H1 (cell line): ENCODE measurements at regions not wholly inside any gene's neighbourhood (a gene's known extent, or its start where the extent isn't known, plus 50 kb on each side); places are given as distances from the start of the nearest gene placed in this dataset.

Experiments used
- CTCF ChIA-PET: fragments of 300-600 bp; sonication (Branson Sonifier 250); formaldehyde crosslinking; loops from one replicate; lab custom pipeline; 2021; ENCODE audit not compliant: partially characterized antibody; lab: Charles Lee
- POLR2A ChIA-PET: fragments of 300-600 bp; sonication (Branson Sonifier 250); formaldehyde crosslinking; loops from one replicate; lab custom pipeline; 2021; ENCODE audit warnings: inconsistent platforms; ENCODE audit not compliant: partially characterized antibody; lab: Charles Lee
- DNase-seq, 2 experiments: peaks; one replicate each; pipeline versions ENCODE4 v3.0.0 to v3.0.0-alpha.2; 2010 to 2022; ENCODE audit warnings: low spot score in 2 of 2, low read depth in 1 of 2, mixed read lengths in 1 of 2
- FAIRE-seq: peaks from 2 replicates; lab custom pipeline; 2011; peaks lifted over from hg19 to GRCh38; lab: Jason Lieb, UNC
- H2AFZ ChIP-seq: 2 replicates; pipeline ENCODE4 v1.8.1; 2012; ENCODE audit warnings: low read length, inconsistent platforms
- H2AK5ac ChIP-seq: 2 replicates; pipeline ENCODE4 v1.6.1; 2013; ENCODE audit warnings: low read depth, low read length
- H2BK120ac ChIP-seq: replicated peaks from 2 replicates; pipeline ENCODE3; 2013; ENCODE audit warnings: low read depth, low read length, inconsistent platforms
- H2BK12ac ChIP-seq: 2 replicates; pipeline ENCODE4 v1.6.1; 2013; ENCODE audit warnings: low read depth, low read length
- H2BK15ac ChIP-seq: 2 replicates; pipeline ENCODE4 v1.6.1; 2013; ENCODE audit warnings: low read length
- H2BK20ac ChIP-seq: 2 replicates; pipeline ENCODE4 v1.6.1; 2013; ENCODE audit warnings: low read length
- H2BK5ac ChIP-seq: 2 replicates; pipeline ENCODE4 v1.6.1; 2013; ENCODE audit warnings: low read depth, low read length
- H3K14ac ChIP-seq: 2 replicates; pipeline ENCODE4 v1.6.1; 2013; ENCODE audit warnings: inconsistent platforms; ENCODE audit not compliant: insufficient read length
- H3K18ac ChIP-seq: 2 replicates; pipeline ENCODE4 v1.6.1; 2013; ENCODE audit warnings: low read length; ENCODE audit errors: extremely low read depth
- H3K23ac ChIP-seq: 2 replicates; pipeline ENCODE4 v1.6.1; 2013; ENCODE audit warnings: inconsistent platforms; ENCODE audit not compliant: insufficient read length
- H3K23me2 ChIP-seq: 2 replicates; pipeline ENCODE4 v1.6.1; 2013; ENCODE audit warnings: low read depth, low read length
- H3K27ac ChIP-seq: 2 replicates; pipeline ENCODE4 v1.6.1; 2011; ENCODE audit warnings: low read depth, low read length, inconsistent platforms
- H3K27me3 ChIP-seq, 4 experiments: replicated peaks in 1 of 4; 1 replicate in 1 of 4; 2 replicates in 3 of 4; pipeline versions ENCODE4 v1.6.1 to v1.8.1; 2011 to 2013; ENCODE audit warnings: low read length in 3 of 4, mild to moderate bottlenecking in 3 of 4, inconsistent platforms in 2 of 4, mixed read lengths in 2 of 4, moderate library complexity in 1 of 4; ENCODE audit not compliant: control insufficient read depth in 3 of 4, insufficient read depth in 3 of 4; ENCODE audit errors: extremely low read depth in 1 of 4
- H3K36me3 ChIP-seq, 4 experiments: 2 replicates each; pipeline versions ENCODE4 v1.6.1 to v1.8.1; 2011 to 2013; ENCODE audit warnings: mild to moderate bottlenecking in 4 of 4, low read length in 3 of 4, moderate library complexity in 2 of 4, control low read depth in 1 of 4, inconsistent platforms in 1 of 4; ENCODE audit not compliant: insufficient read depth in 4 of 4, control insufficient read depth in 2 of 4
- H3K4ac ChIP-seq: replicated peaks from 2 replicates; pipeline ENCODE3; 2013; ENCODE audit warnings: low read length, low read depth, mixed read lengths, inconsistent platforms; ENCODE audit not compliant: insufficient read length
- H3K4me1 ChIP-seq, 4 experiments: replicated peaks in 1 of 4; 1 replicate in 1 of 4; 2 replicates in 3 of 4; pipeline versions ENCODE4 v1.6.1 to v1.8.1; 2011 to 2013; ENCODE audit warnings: low read length in 3 of 4, inconsistent platforms in 2 of 4, mixed read lengths in 1 of 4; ENCODE audit not compliant: insufficient read depth in 4 of 4, control insufficient read depth in 3 of 4
- H3K4me2 ChIP-seq, 2 experiments: 2 replicates each; pipeline versions ENCODE4 v1.6.1 to v1.8.1; 2011 to 2013; ENCODE audit warnings: low read depth in 2 of 2, low read length in 2 of 2, control low read depth in 1 of 2, inconsistent platforms in 1 of 2, mild to moderate bottlenecking in 1 of 2; ENCODE audit not compliant: insufficient read depth in 1 of 2
- H3K4me3 ChIP-seq, 4 experiments: fragments of 200-600, 300-600 bp in 1 of 4; sonication (generic), shearing (Covaris generic), sonication (Bioruptor Twin) in 1 of 4; 2 replicates each; pipeline versions ENCODE4 v1.5.1 to v1.8.1; 2011 to 2016; ENCODE audit warnings: low read length in 4 of 4, low read depth in 3 of 4, control low read depth in 2 of 4, inconsistent platforms in 2 of 4, mild to moderate bottlenecking in 2 of 4, mixed read lengths in 1 of 4, moderate library complexity in 1 of 4; ENCODE audit not compliant: insufficient read depth in 2 of 4; ENCODE audit errors: extremely low read depth in 1 of 4
- H3K56ac ChIP-seq: replicated peaks from 2 replicates; pipeline ENCODE3; 2013; ENCODE audit warnings: low read depth, mild to moderate bottlenecking, mixed read lengths, low read length, inconsistent platforms; ENCODE audit not compliant: insufficient read length
- H3K79me1 ChIP-seq: 2 replicates; pipeline ENCODE4 v1.6.1; 2013; ENCODE audit warnings: low read depth, low read length, control low read depth
- H3K79me2 ChIP-seq, 2 experiments: 2 replicates each; pipeline versions ENCODE4 v1.6.1 to v1.8.1; 2012 to 2013; ENCODE audit warnings: low read length in 2 of 2, mild to moderate bottlenecking in 2 of 2, inconsistent platforms in 1 of 2; ENCODE audit not compliant: insufficient read depth in 2 of 2, control insufficient read depth in 1 of 2
- H3K9ac ChIP-seq, 4 experiments: replicated peaks in 1 of 4; 1 replicate in 1 of 4; 2 replicates in 3 of 4; pipeline versions ENCODE4 v1.6.1 to v1.8.1; 2011 to 2013; ENCODE audit warnings: low read depth in 3 of 4, low read length in 3 of 4, control low read depth in 2 of 4, mild to moderate bottlenecking in 2 of 4, moderate library complexity in 2 of 4, inconsistent platforms in 1 of 4; ENCODE audit errors: extremely low read depth in 1 of 4
- H3K9me3 ChIP-seq, 2 experiments: 2 replicates each; pipeline versions ENCODE4 v1.6.1 to v1.8.1; 2012 to 2013; ENCODE audit warnings: mild to moderate bottlenecking in 2 of 2, moderate library complexity in 2 of 2, control low read depth in 1 of 2, inconsistent platforms in 1 of 2, low read depth in 1 of 2, low read length in 1 of 2, mixed read lengths in 1 of 2; ENCODE audit not compliant: insufficient read depth in 2 of 2
- H4K20me1 ChIP-seq, 2 experiments: replicated peaks in 1 of 2; 2 replicates each; pipeline versions ENCODE3 to v1.8.1; 2011 to 2013; ENCODE audit warnings: inconsistent platforms in 2 of 2, low read length in 2 of 2, mild to moderate bottlenecking in 1 of 2; ENCODE audit not compliant: insufficient read depth in 2 of 2, control insufficient read depth in 1 of 2
- H4K5ac ChIP-seq: 2 replicates; pipeline ENCODE4 v1.6.1; 2013; ENCODE audit warnings: low read length, low read depth, mixed read lengths, inconsistent platforms; ENCODE audit not compliant: insufficient read length
- H4K8ac ChIP-seq: 2 replicates; pipeline ENCODE4 v1.8.0; 2013; ENCODE audit warnings: mild to moderate bottlenecking, moderate library complexity, low read length, inconsistent platforms; ENCODE audit not compliant: insufficient read depth; ENCODE audit errors: extremely low read depth
- H4K91ac ChIP-seq: replicated peaks from 2 replicates; pipeline ENCODE3; 2013; ENCODE audit warnings: low read length, mixed read lengths, inconsistent platforms; ENCODE audit not compliant: insufficient read length
- KDM1A ChIP-seq: fragments of 200-600, 300-600 bp; sonication (generic); IDR thresholded peaks from 2 replicates; pipeline ENCODE4 v1.7.1; 2016; ENCODE audit warnings: mild to moderate bottlenecking, low read length, borderline replicate concordance
- PHF8 ChIP-seq: fragments of 200-600 bp; sonication (generic); conservative IDR thresholded peaks from 2 replicates; pipeline ENCODE4 v1.7.1; 2012; ENCODE audit warnings: low read depth, mild to moderate bottlenecking, inconsistent platforms, low read length, moderate library complexity
- SP1 ChIP-seq: IDR thresholded peaks from 2 replicates; pipeline ENCODE4 v1.6.1; 2011; ENCODE audit warnings: low read depth, low read length
- SUZ12 ChIP-seq: fragments of 200-600 bp; sonication (generic); IDR thresholded peaks from 2 replicates; pipeline ENCODE4 v1.6.1; 2012; ENCODE audit warnings: mild to moderate bottlenecking, inconsistent platforms, low read length, moderate library complexity, mixed read lengths
- TAF1 ChIP-seq: IDR thresholded peaks from 2 replicates; pipeline ENCODE4 v1.6.1; 2011; ENCODE audit warnings: mild to moderate bottlenecking, low read depth, low read length
- WGBS, 2 experiments: shearing (Covaris generic) in 1 of 2; methylation state at CpG; one replicate each; pipeline versions ENCODE4 v1.1.6 to v1.1.7; 2013 to 2015; ENCODE audit warnings: low lambda C conversion rate in 2 of 2, mixed read lengths in 2 of 2, inconsistent platforms in 1 of 2, low coverage in 1 of 2, missing lambda C conversion rate in 1 of 2; ENCODE audit not compliant: insufficient replicate concordance in 2 of 2, insufficient coverage in 1 of 2, insufficient read length in 1 of 2; ENCODE audit errors: extremely low coverage in 1 of 2, missing lambda C conversion rate in 1 of 2; 5-methylcytosine and 5-hydroxymethylcytosine counted together
- TF ChIP-seq, protein P1 (sequence below): IDR thresholded peaks from 2 replicates; pipeline ENCODE4 v1.6.1; 2012; ENCODE audit warnings: inconsistent platforms
- TF ChIP-seq, protein P2 (sequence below), 3 experiments: IDR thresholded peaks; 1 replicate in 2 of 3; 2 replicates in 1 of 3; pipeline versions ENCODE4 v1.5.1 to v1.6.1; 2011; ENCODE audit warnings: low read length in 3 of 3, mild to moderate bottlenecking in 3 of 3, inconsistent platforms in 2 of 3, low read depth in 1 of 3, moderate library complexity in 1 of 3; ENCODE audit not compliant: insufficient read depth in 1 of 3; ENCODE audit errors: control extremely low read depth in 1 of 3

DNA sequence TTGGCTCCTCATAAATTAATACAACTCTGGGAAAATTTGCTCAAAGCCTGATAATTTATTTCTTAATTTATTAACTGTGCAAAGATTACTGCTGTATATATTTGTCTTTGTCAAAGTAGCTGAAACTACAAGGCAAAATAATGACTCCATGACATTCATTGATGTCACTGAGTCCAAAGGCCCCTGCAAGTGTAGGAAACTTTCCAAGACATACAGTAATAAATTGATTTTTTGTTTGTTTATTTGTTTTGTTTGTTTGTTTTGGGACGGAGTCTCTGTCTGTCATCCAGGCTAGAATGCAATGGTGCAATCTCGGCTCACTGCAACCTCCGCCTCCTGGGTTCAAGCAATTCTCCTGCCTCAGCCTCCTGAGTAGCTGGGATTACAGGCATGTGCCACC lies 96.8 kb upstream of the LPP start:
- H4K20me1 ChIP-seq = no peaks in the 10 kb centered on the region
- peaks cover 3 to 10% (median 9%) of the 10 kb centered on the region in 4 experiments for H3K4me1 ChIP-seq
- no peak overlapping the region for H3K18ac ChIP-seq
- H3K79me2 ChIP-seq = no peaks in the 10 kb centered on the region
- no peak overlapping the region for H3K23ac ChIP-seq
- DNase-seq = no peak
- CTCF ChIA-PET = interaction anchor here (1.2 to 1.3 kb wide), 2 partner anchors 38 to 148 kb away, joined by 3 read pairs; no protein-coding TSS in a partner anchor
- no peaks in the 10 kb centered on the region for H3K9me3 ChIP-seq
- TF ChIP-seq TAF1 (no peak), SP1 (no peak), KDM1A (no peak), SUZ12 (no peak), PHF8 (no peak)
- TF ChIP-seq, protein P1, sequence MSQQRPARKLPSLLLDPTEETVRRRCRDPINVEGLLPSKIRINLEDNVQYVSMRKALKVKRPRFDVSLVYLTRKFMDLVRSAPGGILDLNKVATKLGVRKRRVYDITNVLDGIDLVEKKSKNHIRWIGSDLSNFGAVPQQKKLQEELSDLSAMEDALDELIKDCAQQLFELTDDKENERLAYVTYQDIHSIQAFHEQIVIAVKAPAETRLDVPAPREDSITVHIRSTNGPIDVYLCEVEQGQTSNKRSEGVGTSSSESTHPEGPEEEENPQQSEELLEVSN = no peak
- TF ChIP-seq, protein P2, sequence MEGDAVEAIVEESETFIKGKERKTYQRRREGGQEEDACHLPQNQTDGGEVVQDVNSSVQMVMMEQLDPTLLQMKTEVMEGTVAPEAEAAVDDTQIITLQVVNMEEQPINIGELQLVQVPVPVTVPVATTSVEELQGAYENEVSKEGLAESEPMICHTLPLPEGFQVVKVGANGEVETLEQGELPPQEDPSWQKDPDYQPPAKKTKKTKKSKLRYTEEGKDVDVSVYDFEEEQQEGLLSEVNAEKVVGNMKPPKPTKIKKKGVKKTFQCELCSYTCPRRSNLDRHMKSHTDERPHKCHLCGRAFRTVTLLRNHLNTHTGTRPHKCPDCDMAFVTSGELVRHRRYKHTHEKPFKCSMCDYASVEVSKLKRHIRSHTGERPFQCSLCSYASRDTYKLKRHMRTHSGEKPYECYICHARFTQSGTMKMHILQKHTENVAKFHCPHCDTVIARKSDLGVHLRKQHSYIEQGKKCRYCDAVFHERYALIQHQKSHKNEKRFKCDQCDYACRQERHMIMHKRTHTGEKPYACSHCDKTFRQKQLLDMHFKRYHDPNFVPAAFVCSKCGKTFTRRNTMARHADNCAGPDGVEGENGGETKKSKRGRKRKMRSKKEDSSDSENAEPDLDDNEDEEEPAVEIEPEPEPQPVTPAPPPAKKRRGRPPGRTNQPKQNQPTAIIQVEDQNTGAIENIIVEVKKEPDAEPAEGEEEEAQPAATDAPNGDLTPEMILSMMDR (IDR thresholded peaks at IDR 0.05; ENCODE audit: control extremely low read depth in 1 of 3, insufficient read depth in 1 of 3, low read depth in 1 of 3, low read length in 3 of 3) = no peak
- H3K9ac ChIP-seq = no peak overlapping the region
- no peak overlapping the region for H2BK20ac ChIP-seq
- H2BK12ac ChIP-seq = no peak overlapping the region
- H3K4me3 ChIP-seq = no peak overlapping the region
- no peak overlapping the region for H4K91ac ChIP-seq
- POLR2A ChIA-PET = interaction anchor here (0.6 kb wide), 1 partner anchor 8 kb away, joined by 3 read pairs; no protein-coding TSS in a partner anchor
- H3K79me1 ChIP-seq = no peaks in the 10 kb centered on the region
- H2BK120ac ChIP-seq = no peak overlapping the region
- no peaks in the 10 kb centered on the region; the same call in 1 of the 2 replicates for H3K23me2 ChIP-seq
- FAIRE-seq = no peak
- WGBS, 2 experiments = 83% methylated on average over 3 of the region's 3 CpGs; no CpG with 5 or more reads in 1 of the 2 experiments
- H3K14ac ChIP-seq = no peak overlapping the region
- no peak overlapping the region for H2BK15ac ChIP-seq
- no peaks in the 10 kb centered on the region for H3K36me3 ChIP-seq
- no peak overlapping the region for H3K56ac ChIP-seq
- no peak overlapping the region for H3K4me2 ChIP-seq
- no peak overlapping the region for H3K4ac ChIP-seq
- no peak overlapping the region for H4K5ac ChIP-seq
- H4K8ac ChIP-seq = no peak overlapping the region
- H2AK5ac ChIP-seq = no peak overlapping the region
- no peak overlapping the region for H2BK5ac ChIP-seq
- no peak overlapping the region for H2AFZ ChIP-seq
- H3K27me3 ChIP-seq = no peaks in the 10 kb centered on the region; a peak in 1 of 7 replicates
- no peak overlapping the region for H3K27ac ChIP-seq
